Endothelial cell of umbilical vein (primary cell): ENCODE measurements at regions not wholly inside any gene's neighbourhood (a gene's known extent, or its start where the extent isn't known, plus 50 kb on each side); places are given as distances from the start of the nearest gene placed in this dataset.

Experiments used
- BruUV-seq: library from RNA; stranded (reverse); fragments of 400-500 nt; replicated peaks from 2 replicates; lab custom pipeline; 2021; lab: Mats Ljungman, UMichigan
- CTCF ChIA-PET: fragments of 300-600, 350-600 bp; sonication (Branson Sonifier 250); formaldehyde crosslinking; loops from one replicate; lab custom pipeline; 2021; ENCODE audit warnings: antibody characterized with exemption, inconsistent platforms; lab: Charles Lee
- POLR2A ChIA-PET: fragments of 300-600, 350-600 bp; sonication (Branson Sonifier 250); formaldehyde crosslinking; loops from one replicate; lab custom pipeline; 2021; ENCODE audit warnings: antibody characterized with exemption, inconsistent platforms; lab: Charles Lee
- DNase-seq: peaks from one replicate; pipeline ENCODE4 v3.0.0-alpha.2; 2011; ENCODE audit warnings: low read depth, low spot score
- FAIRE-seq: peaks from 2 replicates; lab custom pipeline; 2011; peaks lifted over from hg19 to GRCh38; lab: Jason Lieb, UNC
- H2AFZ ChIP-seq: 2 replicates; pipeline ENCODE4 v1.6.0; 2012; ENCODE audit warnings: low read depth, low read length, control low read depth, inconsistent platforms
- H3K27ac ChIP-seq: 2 replicates; pipeline ENCODE4 v1.5.1; 2011; ENCODE audit warnings: low read depth, mild to moderate bottlenecking, control low read depth, low read length, moderate library complexity; ENCODE audit not compliant: insufficient read depth
- H3K27me3 ChIP-seq, 2 experiments: 2 replicates each; pipeline versions ENCODE4 v1.6.0 to v1.6.1; 2011; ENCODE audit warnings: low read length in 2 of 2, mixed read lengths in 1 of 2; ENCODE audit not compliant: control insufficient read depth in 2 of 2, insufficient read depth in 2 of 2
- H3K36me3 ChIP-seq, 2 experiments: 2 replicates in 1 of 2; 3 replicates in 1 of 2; pipeline ENCODE4 v1.5.1; 2011; ENCODE audit warnings: low read length in 2 of 2, mild to moderate bottlenecking in 1 of 2, moderate library complexity in 1 of 2; ENCODE audit not compliant: control insufficient read depth in 2 of 2, insufficient read depth in 2 of 2; ENCODE audit errors: extremely low read depth in 1 of 2
- H3K4me1 ChIP-seq: 3 replicates; pipeline ENCODE4 v1.5.1; 2011; ENCODE audit warnings: mild to moderate bottlenecking, low read length; ENCODE audit not compliant: control insufficient read depth, insufficient read depth; ENCODE audit errors: extremely low read depth
- H3K4me2 ChIP-seq: 2 replicates; pipeline ENCODE4 v1.6.1; 2011; ENCODE audit warnings: low read length, control low read depth, mixed read lengths; ENCODE audit not compliant: insufficient read depth
- H3K4me3 ChIP-seq, 3 experiments: fragments of 200-600 bp in 1 of 3; sonication (generic), shearing (Covaris generic) in 1 of 3; replicated peaks in 1 of 3; 2 replicates each; pipeline ENCODE4 v1.5.1; 2011 to 2016; ENCODE audit warnings: control low read depth in 3 of 3, low read length in 3 of 3, mild to moderate bottlenecking in 2 of 3, inconsistent platforms in 1 of 3, low read depth in 1 of 3, moderate library complexity in 1 of 3; ENCODE audit not compliant: insufficient read depth in 1 of 3
- H3K79me2 ChIP-seq: 2 replicates; pipeline ENCODE4 v1.6.0; 2012; ENCODE audit warnings: low read length, inconsistent platforms; ENCODE audit not compliant: control insufficient read depth, insufficient read depth
- H3K9ac ChIP-seq: replicated peaks from 2 replicates; pipeline ENCODE3; 2011; ENCODE audit warnings: low read length, control low read depth; ENCODE audit not compliant: insufficient read depth; ENCODE audit errors: extremely low read depth
- H3K9me1 ChIP-seq: replicated peaks from 3 replicates; pipeline ENCODE4 v1.6.0; 2011; ENCODE audit warnings: mild to moderate bottlenecking, low read length; ENCODE audit not compliant: control insufficient read depth, insufficient read depth; ENCODE audit errors: extremely low read depth
- H3K9me3 ChIP-seq: replicated peaks from 2 replicates; pipeline ENCODE4 v1.5.1; 2012; ENCODE audit warnings: low read length, inconsistent platforms; ENCODE audit not compliant: control insufficient read depth, insufficient read depth
- H4K20me1 ChIP-seq: replicated peaks from 2 replicates; pipeline ENCODE3; 2011; ENCODE audit warnings: mild to moderate bottlenecking, low read length; ENCODE audit not compliant: control insufficient read depth, insufficient read depth; ENCODE audit errors: extremely low read depth
- EZH2 ChIP-seq: IDR thresholded peaks from 2 replicates; pipeline ENCODE4 v1.6.1; 2012; ENCODE audit warnings: borderline replicate concordance, low read depth, mild to moderate bottlenecking, moderate library complexity, low read length, inconsistent platforms; ENCODE audit not compliant: severe bottlenecking
- FOS ChIP-seq: IDR thresholded peaks from 2 replicates; pipeline ENCODE4 v1.6.1; 2011; ENCODE audit warnings: mild to moderate bottlenecking, low read length, moderate library complexity, borderline replicate concordance; ENCODE audit not compliant: insufficient read depth
- GATA2 ChIP-seq: IDR thresholded peaks from 2 replicates; pipeline ENCODE4 v1.7.0; 2011; ENCODE audit warnings: low read depth, mild to moderate bottlenecking, moderate library complexity, mixed read lengths, low read length; ENCODE audit not compliant: insufficient read length, insufficient read depth
- JUN ChIP-seq: IDR thresholded peaks from 2 replicates; pipeline ENCODE4 v1.6.1; 2011; ENCODE audit warnings: borderline replicate concordance, low read depth; ENCODE audit not compliant: insufficient read length, insufficient read depth
- MYC ChIP-seq: IDR thresholded peaks from one replicate; pipeline ENCODE4 v1.6.1; 2011; ENCODE audit warnings: mild to moderate bottlenecking, low read depth, low read length
- POLR2A ChIP-seq: IDR thresholded peaks from 2 replicates; pipeline ENCODE4 v1.6.1; 2012; ENCODE audit warnings: low read depth, mild to moderate bottlenecking, control low read depth, low read length
- POLR2AphosphoS5 ChIP-seq: IDR thresholded peaks from 2 replicates; pipeline ENCODE4 v1.6.1; 2012; ENCODE audit warnings: low read depth, mild to moderate bottlenecking, control low read depth, low read length, moderate library complexity; ENCODE audit not compliant: insufficient read depth
- dilution Hi-C: fragments of 300-500 bp; cut with MboI; formaldehyde crosslinking; loops from one replicate; pipeline ENCODE4 v1.15.0; 2019; ENCODE audit warnings: low sequenced_read_pairs; ENCODE audit not compliant: extremely low pct_ligation_motif_present
- intact Hi-C: fragments of 100-400 bp; cut with micrococcal nuclease; formaldehyde crosslinking; loops from one replicate; pipeline ENCODE4 v1.10.0; 2022
- TF ChIP-seq, protein P1 (sequence below): IDR thresholded peaks from 2 replicates; pipeline ENCODE4 v1.6.1; 2011; ENCODE audit not compliant: insufficient read depth, insufficient read length
- TF ChIP-seq, protein P2 (sequence below), 2 donors: IDR thresholded peaks; 1 replicate in 1 of 2; 2 replicates in 1 of 2; pipeline ENCODE4 v1.5.1; 2011; ENCODE audit warnings: low read length in 2 of 2, mild to moderate bottlenecking in 2 of 2, moderate library complexity in 2 of 2, control low read depth in 1 of 2, inconsistent platforms in 1 of 2, low read depth in 1 of 2; ENCODE audit not compliant: insufficient read depth in 1 of 2; ENCODE audit errors: extremely low read depth in 1 of 2

DNA sequence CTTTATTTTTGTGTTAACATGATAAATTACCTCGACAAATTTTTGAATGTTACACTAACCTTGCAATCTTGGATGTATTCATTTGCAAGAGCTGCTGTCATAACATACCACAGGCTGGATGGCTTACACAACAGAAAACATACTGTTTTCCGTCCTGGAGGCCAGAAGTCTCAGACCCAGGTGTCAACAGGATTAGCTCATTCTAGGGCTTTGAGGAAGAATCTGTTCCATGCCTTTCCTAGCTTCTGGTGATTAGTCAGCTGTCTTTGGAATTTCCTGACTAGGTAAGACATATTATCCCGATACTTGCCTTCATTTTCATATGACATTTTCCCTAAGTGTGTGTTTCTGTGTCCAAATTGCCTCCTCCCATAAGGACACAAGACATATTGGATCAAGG is 188.6 kb upstream of the CDH19 start:
- no TSS peak for BruUV-seq
- Histone ChIP-seq H3K9ac (no peak overlapping the region), H3K4me3 (no peak overlapping the region), H3K79me2 (no peaks in the 10 kb centered on the region), H3K27ac (no peak overlapping the region), H3K27me3 (no peaks in the 10 kb centered on the region), H3K36me3 (no peaks in the 10 kb centered on the region), H3K4me2 (no peak overlapping the region), H4K20me1 (no peaks in the 10 kb centered on the region), H2AFZ (no peak overlapping the region), H3K4me1 (no peaks in the 10 kb centered on the region), H3K9me1 (peaks cover 2% of the 10 kb centered on the region), H3K9me3 (no peaks in the 10 kb centered on the region)
- FAIRE-seq (no peak), DNase-seq (peak; percentile 66)
- CTCF ChIA-PET: no interaction called here
- TF ChIP-seq EZH2 (no peak), FOS (no peak), GATA2 (no peak), POLR2A (no peak), MYC (no peak), POLR2AphosphoS5 (no peak), JUN (no peak)
- TF ChIP-seq, protein P1, sequence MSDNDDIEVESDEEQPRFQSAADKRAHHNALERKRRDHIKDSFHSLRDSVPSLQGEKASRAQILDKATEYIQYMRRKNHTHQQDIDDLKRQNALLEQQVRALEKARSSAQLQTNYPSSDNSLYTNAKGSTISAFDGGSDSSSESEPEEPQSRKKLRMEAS: no peak
- TF ChIP-seq, protein P2, sequence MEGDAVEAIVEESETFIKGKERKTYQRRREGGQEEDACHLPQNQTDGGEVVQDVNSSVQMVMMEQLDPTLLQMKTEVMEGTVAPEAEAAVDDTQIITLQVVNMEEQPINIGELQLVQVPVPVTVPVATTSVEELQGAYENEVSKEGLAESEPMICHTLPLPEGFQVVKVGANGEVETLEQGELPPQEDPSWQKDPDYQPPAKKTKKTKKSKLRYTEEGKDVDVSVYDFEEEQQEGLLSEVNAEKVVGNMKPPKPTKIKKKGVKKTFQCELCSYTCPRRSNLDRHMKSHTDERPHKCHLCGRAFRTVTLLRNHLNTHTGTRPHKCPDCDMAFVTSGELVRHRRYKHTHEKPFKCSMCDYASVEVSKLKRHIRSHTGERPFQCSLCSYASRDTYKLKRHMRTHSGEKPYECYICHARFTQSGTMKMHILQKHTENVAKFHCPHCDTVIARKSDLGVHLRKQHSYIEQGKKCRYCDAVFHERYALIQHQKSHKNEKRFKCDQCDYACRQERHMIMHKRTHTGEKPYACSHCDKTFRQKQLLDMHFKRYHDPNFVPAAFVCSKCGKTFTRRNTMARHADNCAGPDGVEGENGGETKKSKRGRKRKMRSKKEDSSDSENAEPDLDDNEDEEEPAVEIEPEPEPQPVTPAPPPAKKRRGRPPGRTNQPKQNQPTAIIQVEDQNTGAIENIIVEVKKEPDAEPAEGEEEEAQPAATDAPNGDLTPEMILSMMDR (IDR thresholded peaks at IDR 0.05; ENCODE audit: extremely low read depth in 1 of 2, insufficient read depth in 1 of 2, low read depth in 1 of 2, low read length in 2 of 2): no peak
- dilution Hi-C loops (no loop called here), intact Hi-C loops (no loop called here)
- POLR2A ChIA-PET: no interaction called here
